ENCODE measurements at regions not wholly inside any gene's neighbourhood (a gene's known extent, or its start where the extent isn't known, plus 50 kb on each side); places are given as distances from the start of the nearest gene placed in this dataset.

- no peak for DNase-seq (ENCODE audit: low spot score)
- Mint-ChIP-seq H3K9me3 (ENCODE audit: low read depth) (peaks cover 11% of the 10 kb centered on the region), H3K4me3 (ENCODE audit: unreplicated experiment) (no peak overlapping the region), H3K4me1 (ENCODE audit: low read depth) (no peaks in the 10 kb centered on the region), H3K27ac (ENCODE audit: unreplicated experiment) (no peak overlapping the region), H3K36me3 (ENCODE audit: low read depth) (no peaks in the 10 kb centered on the region), H3K27me3 (ENCODE audit: low read depth) (no peaks in the 10 kb centered on the region)
- no peak for TF ChIP-seq CTCF (IDR thresholded peaks at IDR 0.05)
Measured at GRCh38 chr4:14646831-14647230, 355.4 kb upstream of the CPEB2 start.

GRCh38 chr4:14650127-14650526 is 352.2 kb upstream of the CPEB2 start:
- Mint-ChIP-seq H3K9me3 (ENCODE audit: low read depth) (peaks cover 16% of the 10 kb centered on the region), H3K36me3 (ENCODE audit: low read depth) (no peaks in the 10 kb centered on the region), H3K4me3 (ENCODE audit: unreplicated experiment) (no peak overlapping the region), H3K27me3 (ENCODE audit: low read depth) (no peaks in the 10 kb centered on the region), H3K4me1 (ENCODE audit: low read depth) (no peaks in the 10 kb centered on the region), H3K27ac (ENCODE audit: unreplicated experiment) (no peak overlapping the region)
- no peak for DNase-seq (ENCODE audit: low spot score)
- no peak for TF ChIP-seq CTCF (IDR thresholded peaks at IDR 0.05)

GRCh38 chr4:14652522-14652921 is 349.8 kb upstream of the CPEB2 start:
- Mint-ChIP-seq H3K36me3 (ENCODE audit: low read depth) (no peaks in the 10 kb centered on the region), H3K27me3 (ENCODE audit: low read depth) (no peaks in the 10 kb centered on the region), H3K27ac (ENCODE audit: unreplicated experiment) (no peak overlapping the region), H3K4me3 (ENCODE audit: unreplicated experiment) (no peak overlapping the region), H3K4me1 (ENCODE audit: low read depth) (no peaks in the 10 kb centered on the region), H3K9me3 (ENCODE audit: low read depth) (peaks cover 13% of the 10 kb centered on the region)
- no peak for DNase-seq (ENCODE audit: low spot score)
- TF ChIP-seq CTCF (IDR thresholded peaks at IDR 0.05): no peak

GRCh38 chr4:14653338-14653737 is 348.9 kb upstream of the CPEB2 start:
- no peak overlapping the region for H3K27ac Mint-ChIP-seq (ENCODE audit: unreplicated experiment)
- H3K27me3 Mint-ChIP-seq (ENCODE audit: low read depth): no peaks in the 10 kb centered on the region
- no peak for TF ChIP-seq CTCF (IDR thresholded peaks at IDR 0.05)
- H3K4me3 Mint-ChIP-seq (ENCODE audit: unreplicated experiment): no peak overlapping the region
- H3K9me3 Mint-ChIP-seq (ENCODE audit: low read depth): peaks cover 8% of the 10 kb centered on the region
- H3K36me3 Mint-ChIP-seq (ENCODE audit: low read depth): no peaks in the 10 kb centered on the region
- H3K4me1 Mint-ChIP-seq (ENCODE audit: low read depth): no peaks in the 10 kb centered on the region
- DNase-seq (ENCODE audit: low spot score): no peak

GRCh38 chr4:14659286-14659685 is 343.0 kb upstream of the CPEB2 start:
- H3K9me3 Mint-ChIP-seq (ENCODE audit: low read depth): peaks cover 2% of the 10 kb centered on the region
- H3K27ac Mint-ChIP-seq (ENCODE audit: unreplicated experiment): no peak overlapping the region
- no peaks in the 10 kb centered on the region for H3K27me3 Mint-ChIP-seq (ENCODE audit: low read depth)
- TF ChIP-seq CTCF (IDR thresholded peaks at IDR 0.05): no peak
- DNase-seq (ENCODE audit: low spot score): no peak
- no peak overlapping the region for H3K4me3 Mint-ChIP-seq (ENCODE audit: unreplicated experiment)
- no peaks in the 10 kb centered on the region for H3K4me1 Mint-ChIP-seq (ENCODE audit: low read depth)
- H3K36me3 Mint-ChIP-seq (ENCODE audit: low read depth): no peaks in the 10 kb centered on the region

All from chondrocyte (in vitro differentiated cells).